ENCODE measurements at regions not wholly inside any gene's neighbourhood (a gene's known extent, or its start where the extent isn't known, plus 50 kb on each side); places are given as distances from the start of the nearest gene placed in this dataset.

GRCh38 chr15:69696946-69697345 is 244.3 kb downstream of the RPLP1 start:
- no peak overlapping the region for H3K27ac ChIP-seq (ENCODE audit: low read length)
- no peak overlapping the region for H3K4me3 ChIP-seq (ENCODE audit: low read depth in 2 of 2, low read length in 2 of 2)
- H3K4me1 ChIP-seq (ENCODE audit: control insufficient read depth, insufficient read depth, low read length) = no peaks in the 10 kb centered on the region
- no TSS peak for BruUV-seq (replicated peaks)
- ChIA-PET POLR2A (no interaction called here), CTCF (no interaction called here)
- H3K9me3 ChIP-seq (ENCODE audit: control insufficient read depth, insufficient read depth, low read depth, low read length) = no peaks in the 10 kb centered on the region
- intact Hi-C loops (cut with micrococcal nuclease; ENCODE audit: unreplicated experiment) = no loop called here
- in situ Hi-C loops (cut with HindIII; ENCODE audit: low pct_unique_long_range_greater_than_20kb, low sequenced_read_pairs) = no loop called here
- DNase-seq (ENCODE audit: low read depth, low spot score) = no peak
- no peak for ATAC-seq
- TF ChIP-seq REST (IDR thresholded peaks at IDR 0.05; ENCODE audit: insufficient read depth in 1 of 2, low read depth in 2 of 2, low read length in 1 of 2) (no peak), POLR2AphosphoS5 (IDR thresholded peaks at IDR 0.05; ENCODE audit: low read depth, low read length) (no peak), TCF7L2 (IDR thresholded peaks at IDR 0.05; ENCODE audit: low read depth, low read length) (no peak), SIN3A (IDR thresholded peaks at IDR 0.05; ENCODE audit: borderline replicate concordance, insufficient read depth, low read depth, low read length) (no peak), CTCF (IDR thresholded peaks at IDR 0.05) (no peak)
- no peaks in the 10 kb centered on the region for H3K36me3 ChIP-seq (ENCODE audit: control insufficient read depth, insufficient read depth, low read length)
- peaks cover 6% of the 10 kb centered on the region; the same call in 1 of the 2 replicates for H3K27me3 ChIP-seq (ENCODE audit: control insufficient read depth, insufficient read depth, low read length)

- no peak for TF ChIP-seq TCF7L2 (IDR thresholded peaks at IDR 0.05; ENCODE audit: low read depth, low read length)
- TF ChIP-seq REST (IDR thresholded peaks at IDR 0.05; ENCODE audit: insufficient read depth in 1 of 2, low read depth in 2 of 2, low read length in 1 of 2) = no peak
- no peak for TF ChIP-seq POLR2AphosphoS5 (IDR thresholded peaks at IDR 0.05; ENCODE audit: low read depth, low read length)
- no peaks in the 10 kb centered on the region for H3K36me3 ChIP-seq (ENCODE audit: control insufficient read depth, insufficient read depth, low read length)
- ChIA-PET CTCF (no interaction called here), POLR2A (no interaction called here)
- no peak overlapping the region for H3K27ac ChIP-seq (ENCODE audit: low read length)
- DNase-seq (ENCODE audit: low read depth, low spot score) = no peak
- in situ Hi-C loops (cut with HindIII; ENCODE audit: low pct_unique_long_range_greater_than_20kb, low sequenced_read_pairs) = no loop called here
- peaks cover 4% of the 10 kb centered on the region; the same call in 1 of the 2 replicates for H3K27me3 ChIP-seq (ENCODE audit: control insufficient read depth, insufficient read depth, low read length)
- no TSS peak for BruUV-seq (replicated peaks)
- no peaks in the 10 kb centered on the region for H3K4me1 ChIP-seq (ENCODE audit: control insufficient read depth, insufficient read depth, low read length)
- intact Hi-C loops (cut with micrococcal nuclease; ENCODE audit: unreplicated experiment) = no loop called here
- H3K9me3 ChIP-seq (ENCODE audit: control insufficient read depth, insufficient read depth, low read depth, low read length) = no peaks in the 10 kb centered on the region
- ATAC-seq = no peak
- no peak overlapping the region for H3K4me3 ChIP-seq (ENCODE audit: low read depth in 2 of 2, low read length in 2 of 2)
Observed at GRCh38 chr15:69697916-69698315, 245.3 kb downstream of the RPLP1 start.
